A673 (cell line): ENCODE measurements at regions not wholly inside any gene's neighbourhood (a gene's known extent, or its start where the extent isn't known, plus 50 kb on each side); places are given as distances from the start of the nearest gene placed in this dataset.

Experiments used
- BruUV-seq: library from RNA; stranded (reverse); fragments of 400-500 nt; replicated peaks from 2 replicates; lab custom pipeline; 2021; lab: Mats Ljungman, UMichigan
- CTCF ChIA-PET: fragments of 300-600 bp; sonication (Branson Sonifier 250); formaldehyde crosslinking; loops from one replicate; lab custom pipeline; 2022; ENCODE audit warnings: antibody characterized with exemption; lab: Charles Lee
- POLR2A ChIA-PET: fragments of 300-600 bp; sonication (Branson Sonifier 250); formaldehyde crosslinking; loops from one replicate; lab custom pipeline; 2022; ENCODE audit warnings: antibody characterized with exemption; ENCODE audit not compliant: low non-redundant PET; lab: Charles Lee
- DNase-seq: peaks from one replicate; pipeline ENCODE4 v3.0.0-alpha.2; 2015; ENCODE audit warnings: low spot score
- H3K27ac ChIP-seq: fragments of 200-600 bp; sonication (generic); 2 replicates; pipeline ENCODE4 v1.5.1; 2016; ENCODE audit warnings: mixed run types, low read depth, mild to moderate bottlenecking, mixed read lengths, antibody characterized with exemption, low read length; ENCODE audit not compliant: poor library complexity, severe bottlenecking
- H3K27me3 ChIP-seq: fragments of 200-600 bp; sonication (generic); replicated peaks from 2 replicates; pipeline ENCODE4 v1.6.1; 2017; ENCODE audit warnings: mixed run types, low read depth, mild to moderate bottlenecking, mixed read lengths, antibody characterized with exemption, low read length; ENCODE audit not compliant: insufficient read depth, poor library complexity
- H3K36me3 ChIP-seq: fragments of 200-600 bp; sonication (generic); 2 replicates; pipeline ENCODE4 v1.6.1; 2016; ENCODE audit warnings: mixed run types, mild to moderate bottlenecking, mixed read lengths, antibody characterized with exemption, low read length; ENCODE audit not compliant: insufficient read depth, poor library complexity, severe bottlenecking
- H3K4me1 ChIP-seq: fragments of 200-600 bp; sonication (generic); 2 replicates; pipeline ENCODE4 v1.6.1; 2017; ENCODE audit warnings: mixed run types, mild to moderate bottlenecking, mixed read lengths, antibody characterized with exemption, low read length; ENCODE audit not compliant: insufficient read depth, poor library complexity, severe bottlenecking
- H3K4me3 ChIP-seq: fragments of 200-600 bp; sonication (generic); 2 replicates; pipeline ENCODE4 v1.5.1; 2016; ENCODE audit warnings: low read depth, mixed run types, mild to moderate bottlenecking, mixed read lengths, low read length; ENCODE audit not compliant: poor library complexity, severe bottlenecking
- H3K9me3 ChIP-seq: fragments of 200-600 bp; sonication (generic); 2 replicates; pipeline ENCODE4 v1.6.1; 2016; ENCODE audit warnings: mixed run types, low read depth, mild to moderate bottlenecking, mixed read lengths, antibody characterized with exemption, low read length; ENCODE audit not compliant: poor library complexity, severe bottlenecking
- EZH2 ChIP-seq: fragments of 200-600 bp; sonication (generic); IDR thresholded peaks from 2 replicates; pipeline ENCODE4 v1.6.1; 2017; ENCODE audit warnings: borderline replicate concordance, low read depth, mild to moderate bottlenecking, mixed read lengths, antibody characterized with exemption, low read length; ENCODE audit not compliant: poor library complexity, severe bottlenecking
- intact Hi-C: fragments of 100-400 bp; cut with micrococcal nuclease; formaldehyde crosslinking; loops from one replicate; pipeline ENCODE4 v1.10.0; 2022; ENCODE audit not compliant: unreplicated experiment
- TF ChIP-seq, protein P1 (sequence below): fragments of 300-800, 200-600 bp; sonication (generic); conservative IDR thresholded peaks from 2 replicates; pipeline ENCODE4 v1.5.1; 2017; ENCODE audit warnings: low read depth, mild to moderate bottlenecking, antibody characterized with exemption, low read length, moderate library complexity, mixed read lengths

DNA sequence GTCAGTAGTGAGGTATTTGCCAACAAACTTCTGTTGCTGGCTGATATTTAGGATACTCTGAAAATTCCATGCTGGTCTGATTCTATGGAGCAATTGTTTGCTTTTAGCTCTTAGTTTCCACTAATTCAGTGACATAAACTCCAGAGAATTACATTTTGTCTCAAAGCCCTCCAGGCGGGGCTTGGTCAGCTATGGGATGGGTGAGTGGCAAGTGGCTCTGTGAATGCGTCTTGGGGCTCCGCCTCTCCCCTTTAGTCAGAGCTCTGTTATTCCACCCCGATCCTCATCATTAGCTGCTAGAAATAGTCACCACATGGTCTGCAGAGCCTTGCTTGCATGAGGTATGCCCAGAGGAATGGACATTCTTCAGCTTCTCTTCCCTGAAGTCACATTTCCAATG is 540.6 kb downstream of the QKI start:
- DNase-seq = no peak
- POLR2A ChIA-PET = no interaction called here
- no peaks in the 10 kb centered on the region for H3K9me3 ChIP-seq
- intact Hi-C loops = loop anchor here (5.0 to 10.0 kb wide), 4 partner anchors 368 to 1098 kb away; no protein-coding TSS in a partner anchor
- no peak overlapping the region for H3K4me3 ChIP-seq
- no peak overlapping the region for H3K27ac ChIP-seq
- CTCF ChIA-PET = no interaction called here
- no peak for TF ChIP-seq EZH2
- TF ChIP-seq, protein P1, sequence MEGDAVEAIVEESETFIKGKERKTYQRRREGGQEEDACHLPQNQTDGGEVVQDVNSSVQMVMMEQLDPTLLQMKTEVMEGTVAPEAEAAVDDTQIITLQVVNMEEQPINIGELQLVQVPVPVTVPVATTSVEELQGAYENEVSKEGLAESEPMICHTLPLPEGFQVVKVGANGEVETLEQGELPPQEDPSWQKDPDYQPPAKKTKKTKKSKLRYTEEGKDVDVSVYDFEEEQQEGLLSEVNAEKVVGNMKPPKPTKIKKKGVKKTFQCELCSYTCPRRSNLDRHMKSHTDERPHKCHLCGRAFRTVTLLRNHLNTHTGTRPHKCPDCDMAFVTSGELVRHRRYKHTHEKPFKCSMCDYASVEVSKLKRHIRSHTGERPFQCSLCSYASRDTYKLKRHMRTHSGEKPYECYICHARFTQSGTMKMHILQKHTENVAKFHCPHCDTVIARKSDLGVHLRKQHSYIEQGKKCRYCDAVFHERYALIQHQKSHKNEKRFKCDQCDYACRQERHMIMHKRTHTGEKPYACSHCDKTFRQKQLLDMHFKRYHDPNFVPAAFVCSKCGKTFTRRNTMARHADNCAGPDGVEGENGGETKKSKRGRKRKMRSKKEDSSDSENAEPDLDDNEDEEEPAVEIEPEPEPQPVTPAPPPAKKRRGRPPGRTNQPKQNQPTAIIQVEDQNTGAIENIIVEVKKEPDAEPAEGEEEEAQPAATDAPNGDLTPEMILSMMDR = no peak
- no peaks in the 10 kb centered on the region for H3K4me1 ChIP-seq
- H3K36me3 ChIP-seq = no peaks in the 10 kb centered on the region
- BruUV-seq = no TSS peak
- no peaks in the 10 kb centered on the region for H3K27me3 ChIP-seq

DNA sequence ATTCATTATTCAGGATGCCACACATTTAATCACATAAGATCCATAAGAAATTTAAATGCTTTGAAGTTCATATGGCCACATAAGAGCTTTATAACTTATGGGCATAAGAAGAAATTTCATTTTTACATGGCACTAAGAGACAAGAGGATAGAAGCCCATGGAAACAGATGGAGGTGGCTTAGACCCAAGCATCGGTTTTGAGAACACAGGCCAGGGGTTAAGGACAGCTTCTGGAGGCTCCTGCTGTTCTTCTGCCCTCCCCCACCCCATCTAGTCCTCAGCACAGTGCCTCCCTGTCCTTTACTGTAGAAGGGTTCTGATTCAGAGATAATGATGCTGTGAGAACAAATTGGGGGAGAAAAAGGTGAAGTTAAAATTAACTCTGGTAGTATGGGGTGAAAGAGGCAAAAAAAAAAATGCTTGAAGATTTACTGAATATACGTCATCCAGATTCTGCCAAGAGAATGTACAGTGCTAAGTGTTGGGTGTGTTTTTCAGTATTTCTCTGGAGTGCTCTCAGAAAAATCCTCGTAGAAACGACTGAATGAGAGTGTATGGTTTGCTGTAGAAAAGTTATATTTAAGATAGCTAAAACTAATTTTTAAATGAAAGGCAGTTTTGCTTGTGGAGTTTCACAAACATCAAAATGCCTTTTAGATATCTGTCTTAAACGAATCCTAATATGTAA is 539.7 kb downstream of the QKI start:
- H3K36me3 ChIP-seq = no peaks in the 10 kb centered on the region
- intact Hi-C loops = loop anchor here (10.0 kb wide), 2 partner anchors 779 to 971 kb away; no protein-coding TSS in a partner anchor
- no peak for DNase-seq
- H3K4me3 ChIP-seq = no peak overlapping the region
- ChIA-PET CTCF (no interaction called here), POLR2A (no interaction called here)
- no peaks in the 10 kb centered on the region for H3K27me3 ChIP-seq
- BruUV-seq = no TSS peak
- TF ChIP-seq, protein P1 = no peak
- no peak for TF ChIP-seq EZH2
- no peaks in the 10 kb centered on the region for H3K9me3 ChIP-seq
- no peaks in the 10 kb centered on the region for H3K4me1 ChIP-seq
- no peak overlapping the region for H3K27ac ChIP-seq

DNA sequence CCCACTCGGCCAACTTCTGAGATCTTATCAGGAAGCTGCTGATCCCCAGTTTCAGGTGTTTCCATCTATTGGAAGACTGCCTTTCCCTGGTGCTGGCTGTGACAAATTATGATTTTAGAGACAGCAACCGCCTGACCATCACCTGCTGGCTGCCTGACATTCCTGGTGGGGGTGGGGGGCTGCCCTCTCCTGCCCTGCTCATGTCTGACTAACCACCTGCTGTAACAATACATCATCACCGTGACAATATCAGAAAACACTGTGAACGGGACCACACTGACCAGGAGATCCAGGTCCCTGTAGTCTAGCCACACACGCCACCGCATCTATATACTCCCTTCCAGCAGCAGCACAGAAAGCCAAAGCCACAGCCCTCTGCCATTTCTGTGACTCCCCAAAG is 537.5 kb downstream of the QKI start:
- CTCF ChIA-PET = no interaction called here

More for the DNA sequence above, 537.5 kb downstream of the QKI start:
- Histone ChIP-seq H3K27ac (no peak overlapping the region), H3K36me3 (no peaks in the 10 kb centered on the region), H3K4me3 (no peak overlapping the region), H3K9me3 (no peaks in the 10 kb centered on the region), H3K27me3 (no peaks in the 10 kb centered on the region), H3K4me1 (no peaks in the 10 kb centered on the region)
- POLR2A ChIA-PET = no interaction called here
- no peak for DNase-seq
- intact Hi-C loops = loop anchor here (10.0 kb wide), 2 partner anchors 777 to 973 kb away; no protein-coding TSS in a partner anchor
- BruUV-seq = no TSS peak
- TF ChIP-seq, protein P1 = no peak
- no peak for TF ChIP-seq EZH2
